Fibroblast of mammary gland (primary cell): ENCODE measurements at regions not wholly inside any gene's neighbourhood (a gene's known extent, or its start where the extent isn't known, plus 50 kb on each side); places are given as distances from the start of the nearest gene placed in this dataset.

ENCODE experiments used
- DNase-seq: peaks from one replicate; pipeline ENCODE4 v3.0.0-alpha.2; 2010; ENCODE audit warnings: low read depth
- H3K4me3 ChIP-seq: 2 replicates; pipeline ENCODE4 v1.5.1; 2011; ENCODE audit warnings: low read depth, mild to moderate bottlenecking, low read length, moderate library complexity; ENCODE audit not compliant: control insufficient read depth
- CTCF ChIP-seq: conservative IDR thresholded peaks from 2 replicates; pipeline ENCODE4 v1.5.1; 2011; ENCODE audit warnings: low read depth, low read length, inconsistent platforms; ENCODE audit not compliant: control insufficient read depth, insufficient read depth

GRCh38 chr5:175591293-175591692 lies 66.6 kb upstream of the HRH2 start:
- no peak for DNase-seq
- no peak for TF ChIP-seq CTCF

GRCh38 chr5:175593794-175594193 lies 64.1 kb upstream of the HRH2 start:
- H3K4me3 ChIP-seq: no peak overlapping the region
- DNase-seq: no peak
- TF ChIP-seq CTCF: no peak

More at GRCh38 chr5:175591293-175591692, 66.6 kb upstream of the HRH2 start:
- H3K4me3 ChIP-seq: no peak overlapping the region

- no peak for TF ChIP-seq CTCF
Observed at GRCh38 chr5:175595905-175596304, 62.0 kb upstream of the HRH2 start.

DNA sequence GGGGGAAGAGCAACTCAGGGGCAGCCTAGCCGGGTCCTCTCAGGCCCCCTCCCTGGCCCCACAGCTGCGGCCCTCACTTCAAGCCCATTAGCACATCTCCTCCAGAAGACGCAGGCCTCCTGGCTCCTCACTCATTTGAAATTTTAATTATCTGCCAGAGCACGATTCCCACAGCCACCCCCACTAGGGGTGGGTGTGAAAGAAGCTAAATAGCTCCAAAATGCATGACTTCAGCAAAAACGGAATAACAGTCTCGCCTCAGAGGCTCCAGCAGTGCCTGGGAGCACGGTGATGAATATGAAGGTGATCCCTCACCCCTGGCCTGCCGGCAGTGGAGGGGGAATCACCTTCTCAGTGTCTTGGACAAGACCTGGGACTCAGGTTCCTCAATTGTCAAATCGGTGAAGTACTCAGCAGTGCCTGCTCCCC lies 61.1 kb upstream of the HRH2 start:
- TF ChIP-seq CTCF: no peak
- no peak for DNase-seq
- no peak overlapping the region for H3K4me3 ChIP-seq

More at GRCh38 chr5:175595905-175596304, 62.0 kb upstream of the HRH2 start:
- H3K4me3 ChIP-seq: no peak overlapping the region
- no peak for DNase-seq

- TF ChIP-seq CTCF: no peak
- H3K4me3 ChIP-seq: no peak overlapping the region
- DNase-seq: no peak
Observed at GRCh38 chr5:175597718-175598117, 60.2 kb upstream of the HRH2 start.

- no peak for TF ChIP-seq CTCF
- DNase-seq: no peak
- H3K4me3 ChIP-seq: no peak overlapping the region
Observed at GRCh38 chr5:175598774-175599173, 59.1 kb upstream of the HRH2 start.

- DNase-seq: no peak
- H3K4me3 ChIP-seq: no peak overlapping the region
- no peak for TF ChIP-seq CTCF
Observed at GRCh38 chr5:175599210-175599609, 58.7 kb upstream of the HRH2 start.
